SK-N-MC (cell line): ENCODE measurements at regions not wholly inside any gene's neighbourhood (a gene's known extent, or its start where the extent isn't known, plus 50 kb on each side); places are given as distances from the start of the nearest gene placed in this dataset.

Source experiments
- DNase-seq: peaks from one replicate; pipeline ENCODE4 v3.0.0-alpha.2; 2011; ENCODE audit warnings: low read depth, low spot score
- H3K27ac ChIP-seq: fragments of 200-600 bp; sonication (generic); 2 replicates; pipeline ENCODE4 v1.5.1; 2016; ENCODE audit warnings: mixed run types
- H3K36me3 ChIP-seq: fragments of 200-600 bp; sonication (generic); 2 replicates; pipeline ENCODE4 v1.6.1; 2017; ENCODE audit warnings: antibody characterized with exemption, low read length, mixed read lengths; ENCODE audit not compliant: insufficient read depth
- H3K4me3 ChIP-seq: fragments of 200-600 bp; sonication (generic); 2 replicates; pipeline ENCODE4 v1.5.1; 2016
- H3K9ac ChIP-seq: fragments of 200-600 bp; sonication (generic); 2 replicates; pipeline ENCODE4 v1.8.0; 2017; ENCODE audit warnings: mixed run types, mixed read lengths; ENCODE audit not compliant: insufficient read length
- H3K9me3 ChIP-seq: fragments of 200-600 bp; sonication (generic); 2 replicates; pipeline ENCODE4 v1.6.1; 2017; ENCODE audit warnings: low read depth, mild to moderate bottlenecking, antibody characterized with exemption, low read length, moderate library complexity, mixed read lengths
- EZH2 ChIP-seq: fragments of 200-600 bp; sonication (generic); IDR thresholded peaks from one replicate; pipeline ENCODE4 v1.6.1; 2017; ENCODE audit warnings: antibody characterized with exemption
- FOXP2 ChIP-seq: optimal IDR thresholded peaks from 2 replicates; pipeline ENCODE3; 2011; ENCODE audit warnings: mild to moderate bottlenecking, moderate library complexity; ENCODE audit not compliant: insufficient read depth; ENCODE audit errors: extremely low read length, control extremely low read depth
- POLR2AphosphoS5 ChIP-seq: IDR thresholded peaks from 2 replicates; pipeline ENCODE4 v1.6.1; 2012; ENCODE audit warnings: mild to moderate bottlenecking, low read depth, low read length, borderline replicate concordance

DNA sequence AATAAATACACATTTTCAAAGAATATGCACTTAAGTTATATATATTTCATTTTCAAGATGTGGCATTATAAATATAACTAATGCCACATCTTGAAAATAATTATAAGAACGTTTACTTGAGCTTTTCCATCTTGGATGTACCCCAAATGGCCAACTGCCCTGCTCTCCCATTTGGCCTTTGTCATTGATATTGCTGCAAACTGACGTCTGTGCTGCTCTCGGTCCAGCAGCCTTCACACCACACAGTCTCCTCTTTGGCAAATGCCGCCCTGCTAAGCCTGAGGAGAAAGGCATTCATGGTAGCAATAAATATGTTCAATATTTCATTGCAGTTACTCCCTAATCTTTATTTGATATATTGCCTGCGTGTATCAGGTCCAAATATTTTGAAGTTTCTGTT, 384.6 kb upstream of the ADARB2 start:
- H3K36me3 ChIP-seq = no peaks in the 10 kb centered on the region
- H3K27ac ChIP-seq = no peak overlapping the region
- H3K9ac ChIP-seq = no peak overlapping the region
- no peak overlapping the region for H3K4me3 ChIP-seq
- DNase-seq = no peak
- H3K9me3 ChIP-seq = no peaks in the 10 kb centered on the region
- no peak for TF ChIP-seq POLR2AphosphoS5
- no peak for TF ChIP-seq FOXP2
- no peak for TF ChIP-seq EZH2

GRCh38 chr10:2121315-2121714, 384.0 kb upstream of the ADARB2 start:
- no peak overlapping the region for H3K27ac ChIP-seq
- TF ChIP-seq FOXP2 = no peak
- no peak for TF ChIP-seq EZH2
- no peak for TF ChIP-seq POLR2AphosphoS5
- no peak overlapping the region for H3K4me3 ChIP-seq
- no peaks in the 10 kb centered on the region for H3K9me3 ChIP-seq
- no peaks in the 10 kb centered on the region for H3K36me3 ChIP-seq
- no peak for DNase-seq
- H3K9ac ChIP-seq = no peak overlapping the region

- H3K4me3 ChIP-seq = no peak overlapping the region
- H3K9ac ChIP-seq = no peak overlapping the region
- no peak overlapping the region for H3K27ac ChIP-seq
- DNase-seq = no peak
- TF ChIP-seq FOXP2 (no peak), POLR2AphosphoS5 (no peak), EZH2 (no peak)
- no peaks in the 10 kb centered on the region for H3K9me3 ChIP-seq
- no peaks in the 10 kb centered on the region for H3K36me3 ChIP-seq
Measured at GRCh38 chr10:2120746-2121145, 383.4 kb upstream of the ADARB2 start.

GRCh38 chr10:2119316-2119715, 382.0 kb upstream of the ADARB2 start:
- Histone ChIP-seq H3K36me3 (no peaks in the 10 kb centered on the region), H3K4me3 (no peak overlapping the region), H3K9ac (no peak overlapping the region), H3K27ac (no peak overlapping the region), H3K9me3 (no peaks in the 10 kb centered on the region)
- no peak for DNase-seq
- TF ChIP-seq POLR2AphosphoS5 (no peak), FOXP2 (no peak), EZH2 (no peak)

DNA sequence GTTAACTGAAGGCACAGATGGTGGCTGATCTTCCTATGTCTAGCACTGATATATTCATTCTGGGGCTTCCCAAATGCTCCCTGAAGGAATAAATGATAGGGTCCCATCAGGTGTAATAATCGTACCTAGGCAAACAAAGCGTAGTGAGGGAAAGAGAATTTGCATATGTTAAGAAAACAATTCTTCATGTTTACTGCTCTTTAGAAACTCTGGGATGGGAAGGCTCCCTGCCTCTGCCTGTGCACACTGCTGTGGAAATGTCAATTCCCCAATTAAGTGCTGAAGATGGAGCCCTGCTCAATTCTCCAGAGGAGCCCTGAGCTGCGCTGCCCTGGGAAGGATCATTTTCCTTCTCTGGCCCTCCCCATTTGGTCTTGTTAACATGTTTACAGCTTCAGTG, 380.9 kb upstream of the ADARB2 start:
- TF ChIP-seq POLR2AphosphoS5 (no peak), EZH2 (no peak), FOXP2 (no peak)
- Histone ChIP-seq H3K9ac (no peak overlapping the region), H3K36me3 (no peaks in the 10 kb centered on the region), H3K9me3 (no peaks in the 10 kb centered on the region), H3K4me3 (no peak overlapping the region), H3K27ac (no peak overlapping the region)
- DNase-seq = no peak

- H3K4me3 ChIP-seq = no peak overlapping the region
- H3K9me3 ChIP-seq = no peaks in the 10 kb centered on the region
- DNase-seq = no peak
- H3K9ac ChIP-seq = no peak overlapping the region
- no peaks in the 10 kb centered on the region for H3K36me3 ChIP-seq
- H3K27ac ChIP-seq = no peak overlapping the region
- TF ChIP-seq POLR2AphosphoS5 = no peak
- no peak for TF ChIP-seq EZH2
- TF ChIP-seq FOXP2 = no peak
Measured at GRCh38 chr10:2117641-2118040, 380.3 kb upstream of the ADARB2 start.

DNA sequence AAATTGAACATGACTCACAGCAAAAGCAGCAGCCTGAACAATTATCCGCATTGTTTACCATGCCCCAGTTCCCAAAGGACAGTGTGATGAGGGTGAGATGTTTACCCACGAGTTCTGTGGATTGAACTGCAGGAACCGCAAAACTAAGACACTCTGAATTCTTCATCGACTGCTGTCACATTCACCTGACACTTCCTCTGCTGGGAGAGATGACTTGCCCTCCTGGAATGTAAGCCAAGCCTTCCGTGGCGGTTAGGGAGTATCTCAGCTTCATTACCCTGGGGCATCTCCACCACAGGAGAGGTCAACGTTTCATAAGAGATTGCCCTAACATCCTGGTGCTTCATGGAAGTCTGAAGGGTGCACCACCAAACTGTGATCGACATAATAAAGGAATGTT, 374.6 kb upstream of the ADARB2 start:
- Histone ChIP-seq H3K27ac (no peak overlapping the region), H3K9me3 (no peaks in the 10 kb centered on the region)
- TF ChIP-seq FOXP2 = no peak
- TF ChIP-seq EZH2 = no peak
- TF ChIP-seq POLR2AphosphoS5 = no peak

GRCh38 chr10:2108496-2108895, 371.2 kb upstream of the ADARB2 start:
- Histone ChIP-seq H3K9ac (no peak overlapping the region), H3K27ac (no peak overlapping the region), H3K4me3 (no peak overlapping the region), H3K36me3 (no peaks in the 10 kb centered on the region), H3K9me3 (no peaks in the 10 kb centered on the region)
- DNase-seq = no peak
- TF ChIP-seq EZH2 (no peak), FOXP2 (no peak), POLR2AphosphoS5 (no peak)

More for the DNA sequence above, 374.6 kb upstream of the ADARB2 start:
- H3K36me3 ChIP-seq = no peaks in the 10 kb centered on the region
- no peak overlapping the region for H3K9ac ChIP-seq
- DNase-seq = no peak
- no peak overlapping the region for H3K4me3 ChIP-seq

- no peak overlapping the region for H3K4me3 ChIP-seq
- no peaks in the 10 kb centered on the region for H3K9me3 ChIP-seq
- TF ChIP-seq EZH2 = no peak
- TF ChIP-seq POLR2AphosphoS5 = no peak
- TF ChIP-seq FOXP2 = no peak
- DNase-seq = no peak
- H3K9ac ChIP-seq = no peak overlapping the region
- H3K36me3 ChIP-seq = no peaks in the 10 kb centered on the region
- H3K27ac ChIP-seq = no peak overlapping the region
Measured at GRCh38 chr10:2106641-2107040, 369.3 kb upstream of the ADARB2 start.
